ENCODE measurements at regions not wholly inside any gene's neighbourhood (a gene's known extent, or its start where the extent isn't known, plus 50 kb on each side); places are given as distances from the start of the nearest gene placed in this dataset.
"Not testable (repeated sequence)": the region's sequence is repeated elsewhere in the genome, so short reads cannot be mapped to it uniquely, and the experiment has no call there.

GRCh38 chr3:182501856-182502255, 291.4 kb upstream of the ATP11B start:
- no peaks in the 10 kb centered on the region for H3K9me3 ChIP-seq (ENCODE audit: control insufficient read depth in 2 of 2, low read length in 2 of 2)
- H3K4me3 ChIP-seq (ENCODE audit: low read length in 2 of 2) = no peak overlapping the region
- H3K4me1 ChIP-seq (ENCODE audit: control insufficient read depth in 2 of 2, insufficient read depth in 2 of 2, low read length in 2 of 2) = no peaks in the 10 kb centered on the region
- H3K9ac ChIP-seq (ENCODE audit: low read depth in 1 of 2, low read length in 2 of 2) = no peak overlapping the region
- H3K36me3 ChIP-seq (ENCODE audit: control insufficient read depth in 2 of 2, insufficient read depth in 2 of 2, low read length in 2 of 2) = no peaks in the 10 kb centered on the region
- H3K27me3 ChIP-seq (ENCODE audit: control insufficient read depth in 2 of 2, insufficient read depth in 2 of 2, low read length in 2 of 2) = no peaks in the 10 kb centered on the region
- no peak overlapping the region for H3K27ac ChIP-seq (ENCODE audit: low read depth in 2 of 2, low read length in 2 of 2)

GRCh38 chr3:182503401-182503800, 289.9 kb upstream of the ATP11B start:
- no peaks in the 10 kb centered on the region for H3K9me3 ChIP-seq (ENCODE audit: control insufficient read depth in 2 of 2, low read length in 2 of 2)
- no peaks in the 10 kb centered on the region for H3K27me3 ChIP-seq (ENCODE audit: control insufficient read depth in 2 of 2, insufficient read depth in 2 of 2, low read length in 2 of 2)
- H3K9ac ChIP-seq (ENCODE audit: low read depth in 1 of 2, low read length in 2 of 2) = no peak overlapping the region
- no peaks in the 10 kb centered on the region for H3K4me1 ChIP-seq (ENCODE audit: control insufficient read depth in 2 of 2, insufficient read depth in 2 of 2, low read length in 2 of 2)
- no peak overlapping the region for H3K27ac ChIP-seq (ENCODE audit: low read depth in 2 of 2, low read length in 2 of 2)
- no peak overlapping the region for H3K4me3 ChIP-seq (ENCODE audit: low read length in 2 of 2)
- H3K36me3 ChIP-seq (ENCODE audit: control insufficient read depth in 2 of 2, insufficient read depth in 2 of 2, low read length in 2 of 2) = no peaks in the 10 kb centered on the region

DNA sequence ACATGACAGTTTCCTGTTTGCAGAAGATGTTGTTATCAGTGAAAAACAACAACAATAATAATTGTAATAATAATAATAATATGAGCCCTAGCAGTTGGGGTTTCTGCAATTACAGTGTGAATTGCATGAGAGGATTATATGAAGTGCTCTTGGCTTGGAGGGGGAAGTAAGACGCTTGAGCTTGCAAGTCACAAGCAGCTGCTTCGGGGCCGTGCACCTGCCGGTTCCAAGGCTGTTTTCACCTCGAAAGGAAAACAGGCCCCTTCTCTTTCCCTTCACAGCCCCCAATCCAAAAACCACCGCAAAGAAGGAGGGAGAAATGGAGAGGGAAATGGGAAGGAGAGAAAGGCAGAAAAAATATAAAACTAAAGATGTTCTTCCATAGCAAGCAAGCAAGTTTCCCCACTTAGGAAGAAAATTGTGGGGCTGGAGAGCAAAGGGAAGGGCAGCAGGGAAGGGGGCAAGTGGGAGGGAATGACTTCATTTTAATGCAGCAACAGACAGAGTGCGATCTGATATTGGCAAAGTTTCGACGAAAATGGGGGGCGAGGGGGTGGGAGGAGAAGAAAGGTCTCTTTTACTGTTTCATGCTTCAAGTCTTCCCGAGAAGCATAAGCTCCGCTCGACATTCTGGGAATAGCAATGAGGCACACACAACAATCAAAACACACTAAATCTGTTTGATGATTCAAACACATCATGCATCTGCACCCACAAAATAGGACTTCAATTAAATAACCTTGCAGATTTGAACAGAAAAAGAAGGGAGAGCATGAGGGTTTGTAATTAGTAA, 284.2 kb upstream of the ATP11B start:
- no peak overlapping the region for H3K27ac ChIP-seq (ENCODE audit: low read depth in 2 of 2, low read length in 2 of 2)
- no peak overlapping the region for H3K9ac ChIP-seq (ENCODE audit: low read depth in 1 of 2, low read length in 2 of 2)

GRCh38 chr3:182509844-182510460, 283.4 kb upstream of the ATP11B start:
- H3K4me3 ChIP-seq (ENCODE audit: low read length in 2 of 2) = no peak overlapping the region

More for the DNA sequence above, 284.2 kb upstream of the ATP11B start:
- Histone ChIP-seq H3K9me3 (ENCODE audit: control insufficient read depth in 2 of 2, low read length in 2 of 2) (no peaks in the 10 kb centered on the region), H3K4me1 (ENCODE audit: control insufficient read depth in 2 of 2, insufficient read depth in 2 of 2, low read length in 2 of 2) (no peaks in the 10 kb centered on the region), H3K4me3 (ENCODE audit: low read length in 2 of 2) (no peak overlapping the region), H3K36me3 (ENCODE audit: control insufficient read depth in 2 of 2, insufficient read depth in 2 of 2, low read length in 2 of 2) (no peaks in the 10 kb centered on the region), H3K27me3 (ENCODE audit: control insufficient read depth in 2 of 2, insufficient read depth in 2 of 2, low read length in 2 of 2) (no peaks in the 10 kb centered on the region)

GRCh38 chr3:182514236-182514964, 278.9 kb upstream of the ATP11B start:
- Histone ChIP-seq H3K36me3 (ENCODE audit: control insufficient read depth in 2 of 2, insufficient read depth in 2 of 2, low read length in 2 of 2) (no peaks in the 10 kb centered on the region), H3K9ac (ENCODE audit: low read depth in 1 of 2, low read length in 2 of 2) (no peak overlapping the region), H3K9me3 (ENCODE audit: control insufficient read depth in 2 of 2, low read length in 2 of 2) (no peaks in the 10 kb centered on the region), H3K4me3 (ENCODE audit: low read length in 2 of 2) (no peak overlapping the region), H3K27me3 (ENCODE audit: control insufficient read depth in 2 of 2, insufficient read depth in 2 of 2, low read length in 2 of 2) (no peaks in the 10 kb centered on the region), H3K4me1 (ENCODE audit: control insufficient read depth in 2 of 2, insufficient read depth in 2 of 2, low read length in 2 of 2) (no peaks in the 10 kb centered on the region), H3K27ac (ENCODE audit: low read depth in 2 of 2, low read length in 2 of 2) (no peak overlapping the region)

More at GRCh38 chr3:182509844-182510460, 283.4 kb upstream of the ATP11B start:
- Histone ChIP-seq H3K36me3 (ENCODE audit: control insufficient read depth in 2 of 2, insufficient read depth in 2 of 2, low read length in 2 of 2) (no peaks in the 10 kb centered on the region), H3K4me1 (ENCODE audit: control insufficient read depth in 2 of 2, insufficient read depth in 2 of 2, low read length in 2 of 2) (no peaks in the 10 kb centered on the region), H3K27me3 (ENCODE audit: control insufficient read depth in 2 of 2, insufficient read depth in 2 of 2, low read length in 2 of 2) (no peaks in the 10 kb centered on the region), H3K9ac (ENCODE audit: low read depth in 1 of 2, low read length in 2 of 2) (no peak overlapping the region), H3K9me3 (ENCODE audit: control insufficient read depth in 2 of 2, low read length in 2 of 2) (no peaks in the 10 kb centered on the region), H3K27ac (ENCODE audit: low read depth in 2 of 2, low read length in 2 of 2) (no peak overlapping the region)

- H3K36me3 ChIP-seq (ENCODE audit: control insufficient read depth in 2 of 2, insufficient read depth in 2 of 2, low read length in 2 of 2) = no peaks in the 10 kb centered on the region
- H3K27ac ChIP-seq (ENCODE audit: low read depth in 2 of 2, low read length in 2 of 2) = no peak overlapping the region
- no peak overlapping the region for H3K4me3 ChIP-seq (ENCODE audit: low read length in 2 of 2)
- no peak overlapping the region for H3K9ac ChIP-seq (ENCODE audit: low read depth in 1 of 2, low read length in 2 of 2)
- H3K9me3 ChIP-seq (ENCODE audit: control insufficient read depth in 2 of 2, low read length in 2 of 2) = no peaks in the 10 kb centered on the region
- no peaks in the 10 kb centered on the region for H3K4me1 ChIP-seq (ENCODE audit: control insufficient read depth in 2 of 2, insufficient read depth in 2 of 2, low read length in 2 of 2)
- no peaks in the 10 kb centered on the region for H3K27me3 ChIP-seq (ENCODE audit: control insufficient read depth in 2 of 2, insufficient read depth in 2 of 2, low read length in 2 of 2)
Observed at GRCh38 chr3:182516597-182517336, 276.5 kb upstream of the ATP11B start.

GRCh38 chr3:182519569-182519968, 273.7 kb upstream of the ATP11B start:
- H3K4me3 ChIP-seq (ENCODE audit: low read length in 2 of 2) = no peak overlapping the region
- no peak overlapping the region for H3K27ac ChIP-seq (ENCODE audit: low read depth in 2 of 2, low read length in 2 of 2)
- H3K4me1 ChIP-seq (ENCODE audit: control insufficient read depth in 2 of 2, insufficient read depth in 2 of 2, low read length in 2 of 2) = peaks cover 0 to 1% of the 10 kb centered on the region in 2 donors

DNA sequence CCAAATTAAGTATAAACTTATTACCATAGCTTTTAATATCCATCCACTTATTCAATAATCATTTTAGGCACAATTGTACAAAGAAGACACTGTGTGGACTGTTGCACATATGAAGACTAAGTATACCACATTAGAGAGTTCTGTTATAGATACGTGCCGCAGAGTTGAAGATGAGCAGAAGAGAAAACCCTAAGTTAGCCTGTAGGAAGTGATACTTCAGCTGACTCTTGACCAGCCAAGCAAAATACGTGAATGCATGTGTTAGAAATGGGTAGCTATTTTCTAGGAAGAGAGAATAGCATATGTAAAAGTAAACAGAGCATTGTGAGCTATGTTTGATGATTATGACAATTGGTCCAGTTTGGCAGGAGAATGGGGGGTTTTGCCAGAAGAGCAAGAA, 272.0 kb upstream of the ATP11B start:
- Histone ChIP-seq H3K4me3 (ENCODE audit: low read length in 2 of 2) (no peak overlapping the region), H3K4me1 (ENCODE audit: control insufficient read depth in 2 of 2, insufficient read depth in 2 of 2, low read length in 2 of 2) (peaks cover 0 to 4% of the 10 kb centered on the region in 2 donors), H3K27me3 (ENCODE audit: control insufficient read depth in 2 of 2, insufficient read depth in 2 of 2, low read length in 2 of 2) (no peaks in the 10 kb centered on the region), H3K9me3 (ENCODE audit: control insufficient read depth in 2 of 2, low read length in 2 of 2) (no peaks in the 10 kb centered on the region), H3K27ac (ENCODE audit: low read depth in 2 of 2, low read length in 2 of 2) (no peak overlapping the region), H3K36me3 (ENCODE audit: control insufficient read depth in 2 of 2, insufficient read depth in 2 of 2, low read length in 2 of 2) (no peaks in the 10 kb centered on the region), H3K9ac (ENCODE audit: low read depth in 1 of 2, low read length in 2 of 2) (no peak overlapping the region)

More at GRCh38 chr3:182519569-182519968, 273.7 kb upstream of the ATP11B start:
- no peaks in the 10 kb centered on the region for H3K36me3 ChIP-seq (ENCODE audit: control insufficient read depth in 2 of 2, insufficient read depth in 2 of 2, low read length in 2 of 2)
- H3K9ac ChIP-seq (ENCODE audit: low read depth in 1 of 2, low read length in 2 of 2) = no peak overlapping the region
- no peaks in the 10 kb centered on the region for H3K27me3 ChIP-seq (ENCODE audit: control insufficient read depth in 2 of 2, insufficient read depth in 2 of 2, low read length in 2 of 2)
- no peaks in the 10 kb centered on the region for H3K9me3 ChIP-seq (ENCODE audit: control insufficient read depth in 2 of 2, low read length in 2 of 2)

- H3K4me1 ChIP-seq (ENCODE audit: control insufficient read depth in 2 of 2, insufficient read depth in 2 of 2, low read length in 2 of 2); H3K27me3 ChIP-seq (ENCODE audit: control insufficient read depth in 2 of 2, insufficient read depth in 2 of 2, low read length in 2 of 2); H3K4me3 ChIP-seq (ENCODE audit: low read length in 2 of 2); H3K9me3 ChIP-seq (ENCODE audit: control insufficient read depth in 2 of 2, low read length in 2 of 2); H3K27ac ChIP-seq (ENCODE audit: low read depth in 2 of 2, low read length in 2 of 2); H3K9ac ChIP-seq (ENCODE audit: low read depth in 1 of 2, low read length in 2 of 2); H3K36me3 ChIP-seq (ENCODE audit: control insufficient read depth in 2 of 2, insufficient read depth in 2 of 2, low read length in 2 of 2): not testable (repeated sequence)
Observed at GRCh38 chr3:182523424-182523823, 269.9 kb upstream of the ATP11B start.
